ENCODE measurements at regions not wholly inside any gene's neighbourhood (a gene's known extent, or its start where the extent isn't known, plus 50 kb on each side); places are given as distances from the start of the nearest gene placed in this dataset.

- TF ChIP-seq CTCF (IDR thresholded peaks at IDR 0.05 in 4 of 5, conservative IDR thresholded peaks at IDR 0.05 in 1 of 5) = no peak
- no peak for TF ChIP-seq POLR2A (IDR thresholded peaks at IDR 0.05)
These were observed 72.8 kb upstream of the ZNF608 start for GRCh38 chr5:124819201-124819600.

All from gastrocnemius medialis (tissue), 4 donors.